ENCODE measurements at regions not wholly inside any gene's neighbourhood (a gene's known extent, or its start where the extent isn't known, plus 50 kb on each side); places are given as distances from the start of the nearest gene placed in this dataset.

- TF ChIP-seq EZH2 (IDR thresholded peaks at IDR 0.05; ENCODE audit: low read length, missing control alignments), result no peak
- no peak for TF ChIP-seq CTCF (conservative IDR thresholded peaks at IDR 0.05 in 1 of 2, IDR thresholded peaks at IDR 0.05 in 1 of 2; ENCODE audit: low read depth in 1 of 2, low read length in 2 of 2)
These were observed 1513.5 kb upstream of the PRR20A start for GRCh38 chr13:55627221-55627620.
